Glomerular endothelial cell (primary cell): ENCODE measurements at regions not wholly inside any gene's neighbourhood (a gene's known extent, or its start where the extent isn't known, plus 50 kb on each side); places are given as distances from the start of the nearest gene placed in this dataset.
"Not testable (repeated sequence)": the region's sequence is repeated elsewhere in the genome, so short reads cannot be mapped to it uniquely, and the experiment has no call there.

Experiments used
- DNase-seq: peaks from one replicate; pipeline ENCODE4 v3.0.0-alpha.2; 2011; ENCODE audit warnings: low read depth, low spot score; ENCODE audit errors: extremely low read depth

DNA sequence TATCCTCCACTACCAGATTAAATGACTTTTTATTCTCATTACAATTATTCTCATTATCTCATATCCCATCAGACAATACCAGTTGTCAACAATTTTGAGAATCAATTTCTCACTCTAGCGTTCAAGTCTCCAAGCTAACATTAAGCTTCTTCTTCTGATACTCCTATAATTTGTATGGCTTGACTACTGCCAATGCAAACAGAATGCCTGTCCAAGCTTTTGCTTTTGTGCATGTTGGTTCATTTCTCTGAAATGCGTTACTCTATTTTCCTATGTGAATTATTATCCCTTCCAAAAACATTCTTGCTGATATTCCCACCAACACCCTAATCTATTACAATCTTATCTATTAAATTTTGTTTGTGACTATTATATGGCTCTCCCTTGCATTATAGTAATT lies 1602.3 kb downstream of the C4orf33 start:
- no peak for DNase-seq

DNA sequence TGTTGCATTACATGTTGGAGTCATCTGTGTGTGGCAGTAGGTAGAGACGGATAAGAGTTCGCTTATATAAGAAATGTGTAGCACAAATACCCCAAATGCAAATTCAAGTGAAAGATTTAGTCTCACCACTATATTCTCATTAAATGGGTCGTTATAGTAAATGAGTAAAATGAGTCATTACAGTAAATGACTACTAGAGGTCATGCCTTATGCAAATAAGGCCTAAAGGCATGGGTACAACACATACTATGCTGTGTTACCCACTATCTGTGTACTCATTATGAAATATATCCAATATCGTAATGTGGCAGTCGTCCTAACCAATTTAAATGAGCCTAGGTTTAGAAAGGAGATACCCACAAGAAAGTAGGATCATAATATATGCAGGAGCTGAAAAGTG lies 1603.1 kb downstream of the C4orf33 start:
- no peak for DNase-seq

- DNase-seq: no peak
Measured at GRCh38 chr4:130703211-130703935, 1607.4 kb downstream of the C4orf33 start.

DNA sequence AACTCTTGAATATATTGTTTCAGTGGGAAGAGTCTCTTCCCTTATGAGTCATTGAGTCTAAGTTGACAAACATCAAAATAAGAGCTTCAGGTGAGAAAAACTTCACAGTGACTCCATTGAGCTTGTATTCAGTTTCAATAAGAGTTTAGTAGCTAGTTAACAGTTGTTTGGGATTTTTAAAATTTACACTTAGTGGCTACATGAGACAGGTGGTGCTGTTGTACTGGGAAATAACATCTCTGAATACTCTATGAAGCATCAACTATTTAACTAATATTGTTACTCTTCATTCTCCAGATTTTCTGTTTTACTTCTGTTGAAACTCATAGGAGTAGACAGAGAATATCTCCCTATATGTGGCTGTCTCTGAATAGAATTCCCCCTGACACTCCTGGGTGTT lies 1609.1 kb downstream of the C4orf33 start:
- no peak for DNase-seq

DNA sequence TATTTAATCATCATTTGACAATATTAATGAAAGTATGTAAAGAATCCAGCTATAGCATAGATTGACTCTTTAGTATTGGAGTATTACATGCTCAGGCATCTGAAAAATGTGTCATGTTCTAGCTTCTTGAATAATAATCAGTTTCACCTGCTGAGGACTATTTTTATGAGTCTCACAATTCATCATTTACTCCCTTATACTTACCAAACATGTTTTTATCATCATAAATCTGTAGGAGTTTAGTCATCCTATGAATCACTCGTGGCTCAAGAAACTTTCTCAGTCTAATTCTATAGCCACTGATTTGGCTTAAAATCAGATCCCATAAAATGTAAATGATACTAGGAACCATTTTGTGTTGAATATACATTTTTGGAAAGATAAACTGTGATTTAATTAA lies 1616.1 kb downstream of the C4orf33 start:
- DNase-seq: no peak

- DNase-seq: no peak
Measured at GRCh38 chr4:130714006-130714405, 1618.1 kb downstream of the C4orf33 start.

DNA sequence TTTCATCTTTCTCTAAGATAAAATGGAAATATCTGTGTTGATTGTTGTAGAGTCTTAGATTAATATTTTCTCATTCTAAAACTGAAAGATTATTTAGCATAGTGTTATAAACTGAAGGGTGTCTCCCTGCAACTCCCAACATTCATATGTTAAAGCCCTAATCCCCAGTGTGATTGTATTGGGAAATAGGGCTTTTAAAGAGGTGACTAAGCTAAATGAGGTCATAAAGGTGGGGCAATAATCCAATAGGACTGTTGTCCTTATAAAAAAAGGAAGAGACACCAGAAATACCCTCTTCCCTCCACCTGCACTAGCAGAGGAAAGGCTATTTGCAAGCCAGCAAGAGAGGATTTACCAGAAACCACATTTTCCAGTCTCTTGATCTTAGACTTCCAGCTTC lies 1626.4 kb downstream of the C4orf33 start:
- DNase-seq: no peak

GRCh38 chr4:130736436-130737185 lies 1640.7 kb downstream of the C4orf33 start:
- DNase-seq: no peak

DNA sequence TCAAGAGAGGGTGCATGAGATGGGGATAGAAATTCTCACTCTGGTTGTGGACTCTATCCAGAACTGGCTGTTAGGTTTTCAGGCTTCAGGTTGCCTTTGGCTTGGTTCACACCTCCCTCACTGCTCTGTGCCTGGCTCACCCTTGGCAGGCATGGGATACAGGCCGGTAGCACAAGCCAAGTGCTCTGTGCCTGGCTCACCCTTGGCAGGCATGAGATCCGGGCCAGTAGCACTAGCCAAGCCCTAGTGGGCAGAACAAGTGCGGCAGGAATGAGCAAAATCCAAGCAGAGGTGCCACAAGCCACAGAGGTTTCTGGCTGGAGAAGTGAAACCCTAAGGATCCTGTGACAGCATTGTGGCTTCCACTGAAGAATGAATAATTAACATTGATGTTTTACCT lies 1642.3 kb downstream of the C4orf33 start:
- DNase-seq: no peak

- no peak for DNase-seq
Measured at GRCh38 chr4:130747842-130748241, 1651.9 kb downstream of the C4orf33 start.

DNA sequence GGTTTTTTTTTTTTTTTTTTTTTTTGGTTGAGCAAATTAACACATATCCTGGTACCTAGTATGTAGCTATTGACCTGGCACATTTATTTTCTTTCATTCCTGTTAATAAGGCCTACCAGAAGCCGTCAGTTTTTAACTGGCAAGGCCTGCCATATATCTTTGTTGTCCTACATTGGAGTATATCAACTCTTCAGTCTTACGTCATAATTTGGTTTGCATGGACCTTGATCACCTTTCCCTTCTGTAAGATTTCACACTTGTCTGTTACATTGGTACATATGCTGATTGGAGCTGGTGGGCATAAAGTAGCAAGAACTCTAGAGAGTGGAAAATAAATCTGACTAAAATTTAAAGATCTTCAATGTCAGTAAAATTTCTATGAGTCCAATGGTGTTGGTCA lies 1658.0 kb downstream of the C4orf33 start:
- no peak for DNase-seq

DNA sequence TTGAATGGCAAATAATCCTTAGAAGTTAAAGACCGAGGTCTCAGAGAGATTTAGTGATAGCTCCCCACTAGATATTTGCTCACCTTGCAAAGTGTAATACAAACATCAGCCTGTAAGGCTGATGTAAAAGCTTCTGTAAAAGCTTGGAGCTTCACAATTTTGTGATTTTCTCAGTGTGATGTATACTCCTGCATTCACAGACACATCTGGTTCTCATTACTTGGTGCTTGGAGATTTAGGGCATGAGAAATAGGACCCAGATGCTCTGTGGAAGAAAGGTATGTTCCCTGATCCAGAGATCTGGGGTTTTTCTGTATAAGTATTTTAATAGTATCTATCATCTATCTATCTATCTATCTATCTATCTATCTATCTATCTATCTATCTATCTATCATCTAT lies 1664.3 kb downstream of the C4orf33 start:
- no peak for DNase-seq

- not testable (repeated sequence) for DNase-seq
Measured at GRCh38 chr4:130767384-130767783, 1671.4 kb downstream of the C4orf33 start.

DNA sequence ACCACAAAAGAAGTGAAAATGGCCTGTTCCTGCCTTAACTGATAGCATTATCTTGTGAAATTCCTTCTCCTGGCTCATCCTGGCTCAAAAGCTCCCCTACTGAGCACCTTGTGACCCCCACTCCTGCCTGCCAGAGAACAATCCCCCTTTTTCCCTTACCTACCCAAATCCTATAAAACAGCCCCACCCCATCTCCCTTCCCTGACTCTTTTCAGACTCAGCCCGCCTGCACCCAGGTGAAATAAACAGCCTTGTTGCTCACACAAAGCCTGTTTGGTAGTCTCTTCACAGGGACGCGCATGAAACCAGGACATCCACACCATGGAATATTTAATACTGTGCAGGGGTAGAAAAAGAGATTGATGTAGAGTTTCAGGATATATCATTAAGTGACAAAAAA lies 1677.0 kb downstream of the C4orf33 start:
- DNase-seq: not testable (repeated sequence)

- DNase-seq: peak; percentile 12
Measured at GRCh38 chr4:130808492-130808891, 1712.5 kb downstream of the C4orf33 start.

DNA sequence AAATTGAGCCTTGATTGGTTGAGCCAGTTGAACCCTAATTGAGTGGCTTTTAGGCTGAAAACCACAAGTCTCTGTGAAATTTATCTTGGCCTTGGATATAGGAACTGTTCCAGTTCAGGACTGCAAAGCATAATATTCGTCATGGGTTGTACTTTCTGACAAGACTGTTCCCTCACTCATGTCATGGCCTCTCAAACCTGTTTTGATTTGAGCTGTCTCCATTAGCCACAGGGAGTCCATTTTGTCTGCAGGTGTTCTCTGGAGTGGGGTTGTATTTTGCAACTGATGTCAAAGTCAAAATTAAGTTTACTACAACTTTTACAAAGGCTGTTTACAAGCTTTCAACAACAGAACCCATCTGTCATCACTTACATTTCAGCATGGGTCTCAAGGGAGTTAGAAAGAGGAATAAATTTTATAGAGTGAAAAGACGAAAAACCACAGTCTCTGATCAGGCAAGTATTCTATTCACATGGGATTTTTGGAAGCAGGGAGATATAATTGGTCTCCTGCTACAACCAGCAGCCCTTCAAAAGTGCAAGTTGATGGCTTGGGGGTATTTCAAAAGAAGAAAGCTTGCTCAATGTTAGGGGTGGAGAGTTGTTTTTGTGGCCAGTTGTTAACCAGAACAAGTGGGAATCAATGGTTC lies 1716.3 kb downstream of the C4orf33 start:
- no peak for DNase-seq

DNA sequence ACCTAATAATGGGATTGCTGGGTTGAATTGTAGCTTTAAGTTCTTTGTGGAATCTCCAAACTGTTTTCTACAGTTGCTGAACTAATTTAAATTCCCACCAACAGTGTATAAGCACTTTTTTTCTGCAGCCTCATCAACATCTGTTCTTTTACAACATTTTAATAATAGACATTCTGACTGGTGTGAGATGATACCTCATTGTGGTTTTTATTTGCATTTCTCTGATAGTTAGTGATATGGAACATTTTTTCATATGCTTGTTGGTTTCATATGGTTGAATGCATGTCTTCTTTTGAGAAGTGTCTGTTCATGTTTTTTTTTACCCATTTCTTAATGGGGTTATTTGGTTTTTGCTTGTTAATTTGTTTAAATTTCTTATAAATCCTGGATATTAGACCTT lies 1718.9 kb downstream of the C4orf33 start:
- DNase-seq: no peak

DNA sequence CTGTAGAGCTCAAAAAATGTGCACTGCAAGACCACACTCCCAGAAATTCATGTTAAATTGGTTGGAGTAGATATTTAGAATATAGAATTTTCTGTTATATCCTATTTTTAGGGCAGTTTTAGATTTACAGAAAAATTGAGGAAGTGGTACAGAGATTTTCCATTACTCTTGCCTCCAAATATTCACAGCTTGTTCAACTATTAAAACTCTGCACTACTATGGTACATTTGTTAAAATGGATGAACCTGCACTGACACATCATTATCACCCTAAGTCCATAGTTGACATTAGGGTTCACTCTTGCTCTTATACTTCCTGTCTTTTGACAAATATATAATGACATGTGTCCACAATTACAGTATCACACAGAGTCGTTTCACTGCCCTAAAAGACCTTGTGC lies 1724.5 kb downstream of the C4orf33 start:
- no peak for DNase-seq

DNA sequence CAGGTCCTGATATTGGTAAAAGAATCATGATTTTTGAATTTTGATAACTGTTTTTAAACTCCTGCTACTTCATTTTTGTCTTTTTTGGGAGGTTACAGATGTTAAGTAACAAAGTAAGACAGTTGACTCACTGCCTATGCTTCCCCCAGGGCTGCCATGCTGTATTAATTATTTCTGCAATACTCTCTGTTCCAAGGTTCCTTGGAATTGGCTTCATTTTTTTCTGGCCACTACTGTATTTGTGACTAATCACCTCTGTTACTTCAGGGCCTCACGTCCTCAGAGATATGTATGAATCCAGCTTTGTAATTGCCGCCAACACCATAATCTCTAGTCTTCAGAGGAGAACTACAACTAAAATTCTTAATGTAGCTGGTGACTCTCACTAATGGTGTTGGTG lies 1729.3 kb downstream of the C4orf33 start:
- no peak for DNase-seq

DNA sequence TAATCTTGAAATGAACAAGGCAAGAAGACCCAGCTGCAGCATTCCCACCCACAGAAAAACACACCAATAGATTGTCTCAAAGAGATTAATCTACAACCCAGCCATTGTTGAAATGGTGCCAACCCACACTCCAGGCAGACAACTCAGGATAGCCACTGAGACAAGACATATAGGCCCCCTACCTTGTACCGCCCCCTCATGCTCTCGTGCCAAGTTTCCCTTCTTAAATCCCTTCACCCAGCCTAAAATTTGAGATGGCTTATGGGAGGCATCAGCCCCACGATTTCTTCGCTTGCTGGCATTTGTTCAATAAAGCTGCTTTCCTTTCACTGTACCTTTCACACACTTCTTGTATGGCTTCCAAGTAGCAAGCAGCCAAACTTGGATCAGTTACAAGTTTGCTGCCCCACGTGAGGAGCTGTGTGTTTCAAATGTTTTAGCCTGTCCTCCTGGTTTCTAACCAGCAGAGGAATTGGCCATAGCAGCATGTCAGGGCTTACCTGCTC lies 1754.1 kb downstream of the C4orf33 start:
- DNase-seq: no peak

- DNase-seq: no peak
Measured at GRCh38 chr4:130851107-130851506, 1755.2 kb downstream of the C4orf33 start.

GRCh38 chr4:130851932-130852331 lies 1756.0 kb downstream of the C4orf33 start:
- DNase-seq: no peak
